HepG2 (cell line): ENCODE measurements at regions not wholly inside any gene's neighbourhood (a gene's known extent, or its start where the extent isn't known, plus 50 kb on each side); places are given as distances from the start of the nearest gene placed in this dataset.

ENCODE experiments used
- FOXM1 ChIP-seq: sonication (generic); formaldehyde crosslinking; IDR thresholded peaks from 2 replicates; pipeline ENCODE4 v1.5.0; 2020; ENCODE audit warnings: missing genetic modification reagents
- HDAC6 ChIP-seq: fragments of 200-600 bp; sonication (generic); IDR thresholded peaks from 2 replicates; pipeline ENCODE4 v1.7.0; 2017; ENCODE audit warnings: mild to moderate bottlenecking, antibody characterized with exemption, low read length, low read depth
- HNF1A ChIP-seq, 2 experiments: sonication (generic) in 1 of 2; formaldehyde crosslinking in 1 of 2; IDR thresholded peaks; 2 replicates each; pipeline versions ENCODE4 v1.4.0 to v1.6.1; 2016 to 2020; ENCODE audit warnings: borderline replicate concordance in 1 of 2, low read depth in 1 of 2, mild to moderate bottlenecking in 1 of 2, missing genetic modification reagents in 1 of 2
- SUZ12 ChIP-seq: fragments of 150-350 bp; IDR thresholded peaks from 2 replicates; pipeline ENCODE4 v1.6.1; 2014; ENCODE audit warnings: low read depth, low read length
- ZFX ChIP-seq: sonication (generic); formaldehyde crosslinking; IDR thresholded peaks from 2 replicates; pipeline ENCODE4 v1.4.0; 2020; ENCODE audit warnings: mild to moderate bottlenecking, low read depth, missing genetic modification reagents, moderate library complexity
- TF ChIP-seq, protein P1 (sequence below): sonication (generic); formaldehyde crosslinking; IDR thresholded peaks from 2 replicates; pipeline ENCODE4 v1.5.0; 2020; ENCODE audit warnings: mild to moderate bottlenecking, missing genetic modification reagents, moderate library complexity
- TF ChIP-seq, protein P2 (sequence below): sonication (generic); formaldehyde crosslinking; IDR thresholded peaks from 2 replicates; pipeline ENCODE4 v1.4.0; 2020; ENCODE audit warnings: low read depth, mild to moderate bottlenecking, missing genetic modification reagents
- TF ChIP-seq, protein P3 (sequence below): sonication (generic); formaldehyde crosslinking; IDR thresholded peaks from 2 replicates; pipeline ENCODE4 v1.5.1; 2020; ENCODE audit warnings: mild to moderate bottlenecking, missing genetic modification reagents

DNA sequence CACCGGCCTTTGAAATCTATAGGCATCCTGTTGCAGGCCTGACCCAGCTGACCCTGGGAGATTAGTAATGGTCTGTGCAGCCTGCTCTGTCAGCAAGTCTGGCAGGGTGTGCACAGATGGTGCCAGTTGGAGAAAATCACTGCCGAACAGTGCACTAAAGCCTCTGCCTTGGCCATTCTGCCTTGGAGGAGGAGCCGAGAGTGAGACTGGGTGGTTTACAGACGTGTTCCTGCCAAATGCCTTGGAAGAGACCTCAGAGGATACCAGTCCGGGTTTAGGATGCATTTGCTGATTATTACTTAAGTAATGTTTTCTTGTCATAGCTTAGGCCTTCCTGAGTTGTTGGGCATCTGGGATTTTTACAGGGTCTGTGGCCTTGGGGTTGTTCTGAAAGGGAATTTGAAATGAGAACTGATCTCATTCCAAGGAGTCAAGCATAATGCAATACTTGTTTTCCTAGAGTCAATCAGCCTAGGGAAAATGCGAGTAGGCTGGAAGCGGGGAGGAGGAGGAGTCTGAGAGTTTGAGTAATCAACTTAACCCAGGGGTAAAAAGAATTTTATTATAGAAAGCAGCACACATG lies 292.1 kb downstream of the SOX4 start:
- TF ChIP-seq, protein P1, sequence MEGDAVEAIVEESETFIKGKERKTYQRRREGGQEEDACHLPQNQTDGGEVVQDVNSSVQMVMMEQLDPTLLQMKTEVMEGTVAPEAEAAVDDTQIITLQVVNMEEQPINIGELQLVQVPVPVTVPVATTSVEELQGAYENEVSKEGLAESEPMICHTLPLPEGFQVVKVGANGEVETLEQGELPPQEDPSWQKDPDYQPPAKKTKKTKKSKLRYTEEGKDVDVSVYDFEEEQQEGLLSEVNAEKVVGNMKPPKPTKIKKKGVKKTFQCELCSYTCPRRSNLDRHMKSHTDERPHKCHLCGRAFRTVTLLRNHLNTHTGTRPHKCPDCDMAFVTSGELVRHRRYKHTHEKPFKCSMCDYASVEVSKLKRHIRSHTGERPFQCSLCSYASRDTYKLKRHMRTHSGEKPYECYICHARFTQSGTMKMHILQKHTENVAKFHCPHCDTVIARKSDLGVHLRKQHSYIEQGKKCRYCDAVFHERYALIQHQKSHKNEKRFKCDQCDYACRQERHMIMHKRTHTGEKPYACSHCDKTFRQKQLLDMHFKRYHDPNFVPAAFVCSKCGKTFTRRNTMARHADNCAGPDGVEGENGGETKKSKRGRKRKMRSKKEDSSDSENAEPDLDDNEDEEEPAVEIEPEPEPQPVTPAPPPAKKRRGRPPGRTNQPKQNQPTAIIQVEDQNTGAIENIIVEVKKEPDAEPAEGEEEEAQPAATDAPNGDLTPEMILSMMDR (CRISPR knock-in tag), result no peak
- TF ChIP-seq, protein P2, sequence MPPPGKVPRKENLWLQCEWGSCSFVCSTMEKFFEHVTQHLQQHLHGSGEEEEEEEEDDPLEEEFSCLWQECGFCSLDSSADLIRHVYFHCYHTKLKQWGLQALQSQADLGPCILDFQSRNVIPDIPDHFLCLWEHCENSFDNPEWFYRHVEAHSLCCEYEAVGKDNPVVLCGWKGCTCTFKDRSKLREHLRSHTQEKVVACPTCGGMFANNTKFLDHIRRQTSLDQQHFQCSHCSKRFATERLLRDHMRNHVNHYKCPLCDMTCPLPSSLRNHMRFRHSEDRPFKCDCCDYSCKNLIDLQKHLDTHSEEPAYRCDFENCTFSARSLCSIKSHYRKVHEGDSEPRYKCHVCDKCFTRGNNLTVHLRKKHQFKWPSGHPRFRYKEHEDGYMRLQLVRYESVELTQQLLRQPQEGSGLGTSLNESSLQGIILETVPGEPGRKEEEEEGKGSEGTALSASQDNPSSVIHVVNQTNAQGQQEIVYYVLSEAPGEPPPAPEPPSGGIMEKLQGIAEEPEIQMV (CRISPR knock-in tag), result no peak
- TF ChIP-seq HDAC6 (no peak), HNF1A (IDR thresholded peaks at IDR 0.05; ENCODE audit: low read depth) (no peak), HNF1A (CRISPR knock-in tag; IDR thresholded peaks at IDR 0.05; ENCODE audit: borderline replicate concordance) (no peak), ZFX (CRISPR knock-in tag) (no peak), SUZ12 (no peak), FOXM1 (CRISPR knock-in tag) (no peak)
- TF ChIP-seq, protein P3, sequence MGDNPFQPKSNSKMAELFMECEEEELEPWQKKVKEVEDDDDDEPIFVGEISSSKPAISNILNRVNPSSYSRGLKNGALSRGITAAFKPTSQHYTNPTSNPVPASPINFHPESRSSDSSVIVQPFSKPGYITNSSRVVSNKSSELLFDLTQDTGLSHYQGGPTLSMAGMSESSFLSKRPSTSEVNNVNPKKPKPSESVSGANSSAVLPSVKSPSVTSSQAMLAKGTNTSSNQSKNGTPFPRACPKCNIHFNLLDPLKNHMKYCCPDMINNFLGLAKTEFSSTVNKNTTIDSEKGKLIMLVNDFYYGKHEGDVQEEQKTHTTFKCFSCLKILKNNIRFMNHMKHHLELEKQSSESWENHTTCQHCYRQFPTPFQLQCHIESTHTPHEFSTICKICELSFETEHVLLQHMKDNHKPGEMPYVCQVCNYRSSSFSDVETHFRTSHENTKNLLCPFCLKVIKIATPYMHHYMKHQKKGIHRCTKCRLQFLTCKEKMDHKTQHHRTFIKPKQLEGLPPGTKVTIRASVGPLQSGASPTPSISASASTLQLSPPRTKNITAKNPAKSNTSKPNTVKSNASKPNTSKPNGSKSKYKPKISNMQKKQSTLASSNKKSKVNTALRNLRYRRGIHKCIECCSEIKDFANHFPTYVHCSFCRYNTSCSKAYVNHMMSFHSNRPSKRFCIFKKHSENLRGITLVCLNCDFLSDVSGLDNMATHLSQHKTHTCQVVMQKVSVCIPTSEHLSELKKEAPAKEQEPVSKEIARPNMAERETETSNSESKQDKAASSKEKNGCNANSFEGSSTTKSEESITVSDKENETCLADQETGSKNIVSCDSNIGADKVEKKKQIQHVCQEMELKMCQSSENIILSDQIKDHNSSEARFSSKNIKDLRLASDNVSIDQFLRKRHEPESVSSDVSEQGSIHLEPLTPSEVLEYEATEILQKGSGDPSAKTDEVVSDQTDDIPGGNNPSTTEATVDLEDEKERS (CRISPR knock-in tag), result no peak
